ENCODE measurements at regions not wholly inside any gene's neighbourhood (a gene's known extent, or its start where the extent isn't known, plus 50 kb on each side); places are given as distances from the start of the nearest gene placed in this dataset.

- Histone ChIP-seq H3K36me3 (ENCODE audit: control insufficient read depth, insufficient read depth, low read length) (peaks cover 1% of the 10 kb centered on the region), H3K27me3 (ENCODE audit: control insufficient read depth, insufficient read depth, low read length) (no peaks in the 10 kb centered on the region), H3K4me3 (ENCODE audit: low read depth, low read length) (no peak overlapping the region)
- no peak for TF ChIP-seq CTCF (IDR thresholded peaks at IDR 0.05; ENCODE audit: insufficient read depth, low read length, poor library complexity, severe bottlenecking)
- no peak for DNase-seq (ENCODE audit: low read depth)
These were observed 146.2 kb downstream of the CRYBB2 start for GRCh38 chr22:25365491-25366261.

GRCh38 chr22:25366408-25366807, 147.0 kb downstream of the CRYBB2 start:
- H3K27me3 ChIP-seq (ENCODE audit: control insufficient read depth, insufficient read depth, low read length): no peaks in the 10 kb centered on the region
- H3K4me3 ChIP-seq (ENCODE audit: low read depth, low read length): no peak overlapping the region
- TF ChIP-seq CTCF (IDR thresholded peaks at IDR 0.05; ENCODE audit: insufficient read depth, low read length, poor library complexity, severe bottlenecking): no peak
- DNase-seq (ENCODE audit: low read depth): no peak
- H3K36me3 ChIP-seq (ENCODE audit: control insufficient read depth, insufficient read depth, low read length): peaks cover 1% of the 10 kb centered on the region

GRCh38 chr22:25366876-25367466, 147.5 kb downstream of the CRYBB2 start:
- TF ChIP-seq CTCF (IDR thresholded peaks at IDR 0.05; ENCODE audit: insufficient read depth, low read length, poor library complexity, severe bottlenecking): no peak
- Histone ChIP-seq H3K27me3 (ENCODE audit: control insufficient read depth, insufficient read depth, low read length) (no peaks in the 10 kb centered on the region), H3K36me3 (ENCODE audit: control insufficient read depth, insufficient read depth, low read length) (no peaks in the 10 kb centered on the region), H3K4me3 (ENCODE audit: low read depth, low read length) (no peak overlapping the region)
- DNase-seq (ENCODE audit: low read depth): no peak

- no peaks in the 10 kb centered on the region for H3K27me3 ChIP-seq (ENCODE audit: control insufficient read depth, insufficient read depth, low read length)
- no peaks in the 10 kb centered on the region for H3K36me3 ChIP-seq (ENCODE audit: control insufficient read depth, insufficient read depth, low read length)
- no peak for DNase-seq (ENCODE audit: low read depth)
- no peak for TF ChIP-seq CTCF (IDR thresholded peaks at IDR 0.05; ENCODE audit: insufficient read depth, low read length, poor library complexity, severe bottlenecking)
- H3K4me3 ChIP-seq (ENCODE audit: low read depth, low read length): no peak overlapping the region
These were observed 148.3 kb downstream of the CRYBB2 start for GRCh38 chr22:25367756-25368155.

- TF ChIP-seq CTCF (IDR thresholded peaks at IDR 0.05; ENCODE audit: insufficient read depth, low read length, poor library complexity, severe bottlenecking): no peak
- H3K27me3 ChIP-seq (ENCODE audit: control insufficient read depth, insufficient read depth, low read length): no peaks in the 10 kb centered on the region
- no peaks in the 10 kb centered on the region for H3K36me3 ChIP-seq (ENCODE audit: control insufficient read depth, insufficient read depth, low read length)
- DNase-seq (ENCODE audit: low read depth): peak; percentile 12
- no peak overlapping the region for H3K4me3 ChIP-seq (ENCODE audit: low read depth, low read length)
These were observed 148.8 kb downstream of the CRYBB2 start for GRCh38 chr22:25368271-25368670.

All from kidney epithelial cell (primary cell).